AG09319 (cell line): ENCODE measurements at regions not wholly inside any gene's neighbourhood (a gene's known extent, or its start where the extent isn't known, plus 50 kb on each side); places are given as distances from the start of the nearest gene placed in this dataset.

Source experiments
- DNase-seq: peaks from one replicate; pipeline ENCODE4 v3.0.0-alpha.2; 2010; ENCODE audit warnings: low read depth; ENCODE audit errors: extremely low read depth
- TF ChIP-seq, protein P1 (sequence below): IDR thresholded peaks from 2 replicates; pipeline ENCODE4 v1.5.1; 2011; ENCODE audit warnings: low read depth, mild to moderate bottlenecking, inconsistent platforms, low read length, moderate library complexity

DNA sequence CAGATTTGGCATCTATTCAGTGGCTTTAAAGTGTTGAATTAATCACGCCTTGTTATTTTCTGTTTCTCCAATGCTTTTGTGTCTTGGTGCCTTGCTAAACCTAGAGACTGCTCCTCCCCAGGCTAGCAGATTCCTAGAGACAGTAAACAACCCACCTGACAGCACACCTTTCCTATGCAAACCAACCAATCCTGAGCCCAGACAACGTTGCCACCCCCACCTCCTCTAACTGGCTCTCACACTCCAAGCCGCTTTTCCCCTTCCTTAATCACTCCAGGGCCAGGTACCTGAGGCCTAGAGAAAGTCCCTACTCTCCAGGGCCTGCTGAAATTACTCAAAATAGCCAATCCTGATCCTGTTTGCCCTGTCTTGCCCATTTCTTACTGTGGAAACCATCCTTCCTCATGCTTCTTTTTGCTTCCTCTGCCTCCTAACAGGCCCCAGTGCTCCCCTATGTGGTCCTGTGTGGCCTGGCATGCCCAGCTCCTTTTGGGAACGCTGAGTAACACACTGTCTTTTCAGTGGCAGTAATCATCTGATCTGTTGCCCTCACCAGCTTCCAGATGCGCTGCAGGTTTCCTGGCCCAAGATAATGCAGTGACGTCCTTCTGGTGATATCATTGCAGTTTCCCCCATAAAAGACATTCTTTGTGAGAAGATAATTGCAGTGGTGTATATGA lies 53.4 kb downstream of the GAS1 start:
- DNase-seq, result no peak
- TF ChIP-seq, protein P1, sequence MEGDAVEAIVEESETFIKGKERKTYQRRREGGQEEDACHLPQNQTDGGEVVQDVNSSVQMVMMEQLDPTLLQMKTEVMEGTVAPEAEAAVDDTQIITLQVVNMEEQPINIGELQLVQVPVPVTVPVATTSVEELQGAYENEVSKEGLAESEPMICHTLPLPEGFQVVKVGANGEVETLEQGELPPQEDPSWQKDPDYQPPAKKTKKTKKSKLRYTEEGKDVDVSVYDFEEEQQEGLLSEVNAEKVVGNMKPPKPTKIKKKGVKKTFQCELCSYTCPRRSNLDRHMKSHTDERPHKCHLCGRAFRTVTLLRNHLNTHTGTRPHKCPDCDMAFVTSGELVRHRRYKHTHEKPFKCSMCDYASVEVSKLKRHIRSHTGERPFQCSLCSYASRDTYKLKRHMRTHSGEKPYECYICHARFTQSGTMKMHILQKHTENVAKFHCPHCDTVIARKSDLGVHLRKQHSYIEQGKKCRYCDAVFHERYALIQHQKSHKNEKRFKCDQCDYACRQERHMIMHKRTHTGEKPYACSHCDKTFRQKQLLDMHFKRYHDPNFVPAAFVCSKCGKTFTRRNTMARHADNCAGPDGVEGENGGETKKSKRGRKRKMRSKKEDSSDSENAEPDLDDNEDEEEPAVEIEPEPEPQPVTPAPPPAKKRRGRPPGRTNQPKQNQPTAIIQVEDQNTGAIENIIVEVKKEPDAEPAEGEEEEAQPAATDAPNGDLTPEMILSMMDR, result no peak; the same call in 1 of the 2 replicates

DNA sequence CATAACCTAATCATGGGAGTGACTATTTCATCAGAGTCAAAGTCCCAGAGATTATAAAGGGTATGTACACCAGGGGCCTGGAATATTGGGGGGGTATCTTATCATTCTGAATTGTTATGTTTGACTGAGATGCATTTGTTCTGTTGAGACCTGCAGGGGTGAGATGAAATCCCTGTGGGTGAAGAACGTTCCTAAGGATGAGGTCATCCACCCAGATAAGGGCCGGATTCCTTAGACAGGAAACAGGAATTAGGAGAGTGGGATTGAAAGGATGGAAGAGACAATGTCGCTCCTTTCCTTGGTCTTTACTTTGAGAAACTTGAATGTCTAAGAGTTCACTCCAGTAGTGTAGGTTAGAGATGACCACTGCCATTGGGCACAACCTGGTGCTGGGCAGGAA lies 54.7 kb downstream of the GAS1 start:
- TF ChIP-seq, protein P1, result no peak
- no peak for DNase-seq

DNA sequence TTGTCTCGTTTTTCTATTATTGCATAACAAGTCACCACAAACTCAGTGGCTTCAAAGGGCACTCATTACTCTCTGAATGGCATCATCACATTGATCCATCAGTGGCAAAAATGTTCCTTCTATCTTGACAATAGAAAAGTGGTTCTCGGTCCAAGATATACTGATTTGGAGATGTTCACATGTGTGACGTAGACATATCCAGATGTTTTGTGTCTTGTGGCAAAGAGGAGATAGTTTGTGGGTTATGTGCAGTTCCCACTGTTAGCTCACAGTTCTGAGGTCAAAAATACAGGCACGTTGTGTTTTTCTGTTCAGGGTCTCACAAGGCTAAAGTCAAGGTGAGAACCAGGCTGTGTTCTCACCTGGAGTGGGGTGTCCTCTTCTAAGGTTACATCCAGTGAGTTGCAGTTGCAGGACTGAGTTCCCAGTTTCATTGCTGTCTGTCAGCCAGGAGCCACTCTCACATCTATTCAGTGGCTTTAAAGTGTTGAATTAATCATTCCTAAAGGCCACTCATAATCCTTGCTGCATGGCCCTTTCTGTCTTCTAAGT lies 55.3 kb downstream of the GAS1 start:
- DNase-seq, result no peak

DNA sequence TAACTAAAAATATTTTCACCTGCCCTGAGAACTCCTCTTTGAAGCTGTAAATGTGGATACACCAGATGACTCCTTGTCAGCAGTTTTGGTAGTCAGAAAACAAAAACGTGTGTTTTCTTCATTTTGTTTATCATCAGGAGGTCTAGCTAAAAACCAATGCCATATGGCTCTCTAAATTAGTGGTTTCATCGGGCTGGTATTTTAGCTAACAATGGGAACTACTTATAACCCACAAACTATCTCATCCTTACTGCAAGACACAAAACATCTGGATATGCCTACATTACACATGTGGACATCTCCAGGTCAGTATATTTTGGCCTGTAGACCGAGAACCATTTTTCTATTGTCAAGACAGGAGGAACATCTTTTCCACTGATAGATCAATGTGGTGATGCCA lies 56.2 kb downstream of the GAS1 start:
- TF ChIP-seq, protein P1, result no peak
- peak; percentile 29 for DNase-seq

More for the DNA sequence above, 55.3 kb downstream of the GAS1 start:
- TF ChIP-seq, protein P1, result no peak

DNA sequence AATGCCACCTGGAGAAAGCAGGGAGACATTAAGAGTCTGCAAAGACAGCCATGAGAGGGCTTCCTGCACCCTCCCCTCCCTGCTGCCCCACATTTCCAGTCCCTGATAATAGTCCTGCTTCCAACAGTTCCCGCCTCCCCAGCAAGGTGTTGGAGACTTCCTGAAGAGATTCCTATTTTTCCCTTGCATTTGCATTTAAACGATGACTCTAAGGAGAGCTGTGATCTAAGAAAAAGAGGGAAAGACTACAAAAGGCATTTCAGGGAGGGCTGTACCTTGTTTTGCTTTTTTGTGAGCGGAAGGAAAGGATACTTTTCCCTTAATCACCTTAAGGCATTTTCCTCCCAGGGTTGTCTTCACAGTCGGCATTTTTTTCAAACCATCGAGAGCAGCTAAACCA lies 62.1 kb downstream of the GAS1 start:
- TF ChIP-seq, protein P1, result no peak
- DNase-seq, result no peak

DNA sequence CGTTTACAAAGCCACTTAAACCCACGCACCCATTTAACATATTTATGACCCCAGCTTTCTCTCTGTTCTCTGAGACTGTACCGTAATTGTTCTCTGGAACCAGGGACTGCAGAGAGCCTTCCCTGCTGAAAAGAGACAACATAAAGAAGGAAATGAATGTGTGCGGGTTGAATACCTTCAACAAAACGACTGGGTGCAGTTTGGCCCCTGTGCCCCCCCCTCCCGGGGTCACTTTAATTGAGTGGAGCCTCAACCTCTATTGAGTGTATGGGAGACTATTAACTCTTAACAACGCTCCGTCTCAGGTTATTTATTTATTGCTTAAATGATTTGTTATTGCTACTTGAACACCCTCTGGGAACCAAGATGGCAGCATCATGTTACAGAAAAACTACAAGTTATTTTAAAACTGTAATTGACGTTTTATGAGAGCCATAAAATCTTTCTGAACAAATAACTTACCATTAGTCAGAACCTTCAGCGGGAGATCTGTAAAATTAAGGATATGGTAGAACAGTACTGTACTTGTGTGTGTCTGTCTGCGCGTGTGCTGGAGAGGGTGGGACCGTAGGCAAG lies 70.6 kb downstream of the GAS1 start:
- TF ChIP-seq, protein P1, result no peak
- DNase-seq, result no peak

DNA sequence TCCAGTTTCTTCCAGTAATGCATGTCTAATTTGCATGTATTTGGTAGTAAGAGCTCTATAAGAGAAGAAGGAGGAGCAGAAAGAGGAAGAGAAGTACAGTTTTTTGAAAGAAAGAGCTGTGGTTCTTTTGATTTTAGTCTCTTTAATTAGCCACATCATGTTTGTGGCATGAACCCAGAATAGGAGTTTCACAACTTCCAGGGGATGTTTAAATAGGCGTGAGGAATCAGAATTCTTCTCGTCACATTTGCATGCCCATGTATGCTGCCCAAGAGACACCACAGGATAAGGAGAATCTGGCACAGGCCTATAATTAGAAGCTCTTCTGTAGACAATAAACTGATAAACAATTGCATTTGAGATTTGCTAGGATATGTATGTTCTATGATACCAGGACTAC lies 78.7 kb downstream of the GAS1 start:
- TF ChIP-seq, protein P1, result no peak
- DNase-seq, result no peak
